ENCODE measurements at regions not wholly inside any gene's neighbourhood (a gene's known extent, or its start where the extent isn't known, plus 50 kb on each side); places are given as distances from the start of the nearest gene placed in this dataset.
"Not testable (repeated sequence)": the region's sequence is repeated elsewhere in the genome, so short reads cannot be mapped to it uniquely, and the experiment has no call there.

GRCh38 chr14:87030197-87030596 is 962.8 kb downstream of the GALC start:
- no peak for TF ChIP-seq CTCF (IDR thresholded peaks at IDR 0.05; ENCODE audit: extremely low read depth, missing control alignments)
- DNase-seq (ENCODE audit: low spot score) = no peak

GRCh38 chr14:87020106-87020505 is 972.9 kb downstream of the GALC start:
- DNase-seq (ENCODE audit: low spot score) = not testable (repeated sequence)

- no peak for DNase-seq (ENCODE audit: low spot score)
- no peak for TF ChIP-seq CTCF (IDR thresholded peaks at IDR 0.05; ENCODE audit: extremely low read depth, missing control alignments)
Measured at GRCh38 chr14:87018294-87018693, 974.7 kb downstream of the GALC start.

GRCh38 chr14:87017335-87017734 is 975.6 kb downstream of the GALC start:
- no peak for TF ChIP-seq CTCF (IDR thresholded peaks at IDR 0.05; ENCODE audit: extremely low read depth, missing control alignments)
- DNase-seq (ENCODE audit: low spot score) = no peak

GRCh38 chr14:87014856-87015255 is 978.1 kb downstream of the GALC start:
- TF ChIP-seq CTCF (IDR thresholded peaks at IDR 0.05; ENCODE audit: extremely low read depth, missing control alignments) = no peak
- DNase-seq (ENCODE audit: low spot score) = no peak

- TF ChIP-seq CTCF (IDR thresholded peaks at IDR 0.05; ENCODE audit: extremely low read depth, missing control alignments) = no peak
- no peak for DNase-seq (ENCODE audit: low spot score)
Measured at GRCh38 chr14:87013583-87013982, 979.4 kb downstream of the GALC start.

- no peak for TF ChIP-seq CTCF (IDR thresholded peaks at IDR 0.05; ENCODE audit: extremely low read depth, missing control alignments)
- no peak for DNase-seq (ENCODE audit: low spot score)
Measured at GRCh38 chr14:87008965-87009364, 984.0 kb downstream of the GALC start.

- no peak for DNase-seq (ENCODE audit: low spot score)
- TF ChIP-seq CTCF (IDR thresholded peaks at IDR 0.05; ENCODE audit: extremely low read depth, missing control alignments) = no peak
Measured at GRCh38 chr14:87005280-87005679, 987.7 kb downstream of the GALC start.
